Forelimb muscle (tissue), 1 donor: ENCODE measurements at regions not wholly inside any gene's neighbourhood (a gene's known extent, or its start where the extent isn't known, plus 50 kb on each side); places are given as distances from the start of the nearest gene placed in this dataset.
"Not testable (repeated sequence)": the region's sequence is repeated elsewhere in the genome, so short reads cannot be mapped to it uniquely, and the experiment has no call there.

Source experiments
- DNase-seq: peaks from one replicate; pipeline ENCODE4 v3.0.0-alpha.2; 2013; ENCODE audit warnings: low read depth

GRCh38 chr3:87581240-87581639 is 304.9 kb upstream of the POU1F1 start:
- no peak for DNase-seq

GRCh38 chr3:87576752-87577151 is 300.4 kb upstream of the POU1F1 start:
- no peak for DNase-seq

GRCh38 chr3:87575550-87575949 is 299.2 kb upstream of the POU1F1 start:
- DNase-seq, result peak; percentile 9

- DNase-seq, result no peak
Observed at GRCh38 chr3:87568331-87568730, 291.9 kb upstream of the POU1F1 start.

- no peak for DNase-seq
Observed at GRCh38 chr3:87564438-87564837, 288.1 kb upstream of the POU1F1 start.

DNA sequence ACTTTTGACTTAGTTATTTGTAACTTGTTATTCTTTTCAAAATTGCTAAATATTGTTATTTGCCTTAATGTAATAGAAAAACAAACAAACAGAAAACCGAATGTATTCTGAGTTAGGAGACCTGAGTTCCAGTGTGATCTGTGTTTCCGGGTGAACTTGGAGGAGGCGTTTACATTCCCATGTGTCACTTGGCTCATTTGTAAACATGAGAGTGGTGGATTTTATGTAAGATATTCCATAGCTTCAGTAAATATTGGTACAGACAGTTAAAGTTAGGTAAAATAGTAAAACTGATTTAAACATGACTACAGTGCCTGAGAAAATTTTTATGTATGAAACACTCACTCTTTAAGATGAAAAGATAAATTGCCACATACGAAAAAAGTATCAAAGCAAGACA is 287.3 kb upstream of the POU1F1 start:
- no peak for DNase-seq

DNA sequence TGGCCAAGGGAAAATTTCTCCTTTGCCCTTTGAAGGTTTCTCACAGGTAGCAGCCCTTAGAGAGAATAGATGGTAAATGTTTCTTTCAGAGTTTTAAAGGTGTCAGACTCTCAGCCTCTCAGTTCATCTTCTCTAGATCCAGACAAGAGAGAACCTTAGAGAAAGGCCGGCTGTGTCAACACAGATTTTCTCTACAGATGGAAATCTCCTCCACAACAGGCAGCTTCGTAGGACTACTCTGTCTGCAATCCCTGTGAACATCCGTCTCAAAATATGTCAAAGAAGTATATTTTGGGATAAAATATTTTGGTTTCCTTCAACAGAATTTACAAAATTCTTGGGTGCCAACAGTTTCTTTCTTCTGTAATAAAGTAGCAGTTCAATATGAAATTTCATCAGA is 282.1 kb upstream of the POU1F1 start:
- DNase-seq, result no peak

GRCh38 chr3:87555290-87555689 is 278.9 kb upstream of the POU1F1 start:
- DNase-seq, result no peak

GRCh38 chr3:87553058-87553457 is 276.7 kb upstream of the POU1F1 start:
- DNase-seq, result no peak

DNA sequence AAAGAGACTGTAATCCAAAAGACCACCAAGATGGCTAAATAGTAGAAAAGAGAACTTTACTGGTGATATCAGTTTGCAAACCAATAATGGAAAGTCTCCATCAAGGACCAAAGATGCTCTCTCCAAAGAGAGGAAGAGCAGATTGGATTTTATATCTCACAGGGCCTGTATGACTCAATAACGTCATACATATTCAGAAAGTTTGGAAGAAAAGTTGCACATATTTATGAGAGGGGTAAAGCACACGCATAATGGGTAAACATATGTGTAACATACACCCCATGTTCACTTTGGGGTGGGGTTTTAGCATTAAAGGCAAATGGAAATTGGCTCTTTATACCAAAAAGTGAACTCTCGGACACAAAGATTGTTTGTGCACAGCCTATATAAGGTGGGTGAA is 274.5 kb upstream of the POU1F1 start:
- no peak for DNase-seq

DNA sequence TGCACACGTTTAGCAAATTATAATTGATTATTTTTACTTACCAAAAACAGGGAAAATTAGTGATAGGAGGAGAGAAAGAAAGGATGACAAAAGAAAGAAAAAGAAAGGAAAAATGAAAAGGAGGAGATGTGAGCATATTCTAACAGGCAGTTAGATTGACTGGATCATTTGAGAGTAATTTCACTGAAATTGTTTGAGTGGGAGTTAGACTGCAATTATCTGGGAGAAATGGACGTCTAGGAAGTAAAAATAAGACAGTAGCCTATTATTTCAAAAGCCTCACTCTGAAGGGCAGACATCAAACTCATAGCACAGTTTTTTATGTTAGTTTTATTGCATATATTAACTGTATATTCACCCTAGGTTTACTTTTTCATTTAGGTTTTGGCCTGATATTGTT is 272.8 kb upstream of the POU1F1 start:
- no peak for DNase-seq

DNA sequence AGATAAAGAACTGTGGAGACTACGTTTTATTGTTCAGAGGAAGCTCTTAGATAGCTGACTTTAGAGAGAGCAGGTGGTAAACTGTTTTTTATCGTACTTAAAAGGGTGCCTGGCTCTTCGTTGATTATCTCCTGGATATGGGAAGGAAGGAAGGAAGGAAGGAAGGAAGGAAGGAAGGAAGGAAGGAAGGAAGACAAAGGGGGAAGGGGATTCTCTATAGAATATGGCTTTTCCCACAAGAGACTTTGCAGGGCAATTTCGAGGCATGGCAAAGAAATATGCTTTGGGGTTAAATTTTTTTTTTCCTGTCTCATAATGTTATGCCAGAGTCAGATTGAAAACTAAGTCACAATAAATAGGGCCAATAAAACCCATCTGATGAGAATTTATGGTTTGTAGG is 271.9 kb upstream of the POU1F1 start:
- no peak for DNase-seq

DNA sequence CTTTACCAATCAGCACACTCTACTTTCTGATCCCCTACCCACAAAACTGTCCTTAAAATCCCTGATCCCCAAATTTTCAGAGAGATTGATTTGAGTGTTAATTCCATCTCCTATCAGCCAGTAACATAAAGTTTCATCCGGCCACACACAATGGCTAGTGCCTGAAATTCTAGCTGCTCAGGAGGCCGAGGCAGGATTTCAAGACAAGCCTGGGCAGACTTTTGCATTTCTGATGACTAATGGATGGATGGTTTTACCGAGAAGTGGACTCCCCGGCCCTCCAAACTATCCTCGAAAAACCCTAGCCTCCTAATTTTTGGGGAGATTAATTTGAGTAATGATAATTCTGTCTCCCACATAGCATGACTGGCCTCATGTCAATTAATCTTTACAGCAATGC is 269.8 kb upstream of the POU1F1 start:
- no peak for DNase-seq

- DNase-seq, result not testable (repeated sequence)
Observed at GRCh38 chr3:87543408-87543807, 267.0 kb upstream of the POU1F1 start.

DNA sequence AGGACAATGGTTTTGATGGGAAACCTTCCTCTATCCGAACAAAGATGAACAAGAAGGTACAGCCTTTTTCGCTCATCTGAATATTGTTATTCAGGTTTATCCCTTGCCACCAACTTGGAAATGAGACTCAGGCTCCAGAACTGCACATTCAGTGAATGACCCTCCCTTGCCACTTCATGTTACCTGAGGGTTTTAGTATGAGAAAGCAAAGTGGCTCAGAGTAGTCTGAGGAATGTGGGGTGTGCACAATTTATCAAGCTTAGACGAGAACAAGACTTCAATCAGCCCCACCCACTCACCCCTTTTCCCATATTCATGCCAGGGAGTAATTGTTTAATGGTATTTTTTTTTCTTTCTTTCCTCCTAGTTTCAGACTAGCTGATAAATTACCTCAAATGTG is 265.3 kb upstream of the POU1F1 start:
- DNase-seq, result no peak

- not testable (repeated sequence) for DNase-seq
Observed at GRCh38 chr3:87538722-87539121, 262.3 kb upstream of the POU1F1 start.

DNA sequence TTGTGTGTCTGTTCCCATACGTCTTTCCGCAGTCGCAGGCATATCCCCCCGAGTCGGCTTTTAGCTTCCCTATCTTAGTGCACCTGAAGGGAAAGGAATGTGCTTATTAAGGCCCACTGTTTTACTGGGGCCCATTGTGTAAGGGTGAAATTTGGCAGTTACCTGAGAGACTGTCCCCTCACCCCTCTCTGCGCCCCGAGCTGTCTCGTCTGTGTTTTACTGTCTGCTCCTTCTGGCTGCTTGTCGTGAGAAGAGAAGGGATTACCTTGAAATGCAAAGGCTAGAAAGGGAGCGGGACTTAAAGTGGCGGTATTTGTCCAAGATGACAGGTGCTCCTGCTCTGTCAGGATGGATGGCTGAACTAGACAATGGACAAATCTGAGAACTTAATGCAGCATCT is 233.0 kb upstream of the POU1F1 start:
- DNase-seq, result no peak

DNA sequence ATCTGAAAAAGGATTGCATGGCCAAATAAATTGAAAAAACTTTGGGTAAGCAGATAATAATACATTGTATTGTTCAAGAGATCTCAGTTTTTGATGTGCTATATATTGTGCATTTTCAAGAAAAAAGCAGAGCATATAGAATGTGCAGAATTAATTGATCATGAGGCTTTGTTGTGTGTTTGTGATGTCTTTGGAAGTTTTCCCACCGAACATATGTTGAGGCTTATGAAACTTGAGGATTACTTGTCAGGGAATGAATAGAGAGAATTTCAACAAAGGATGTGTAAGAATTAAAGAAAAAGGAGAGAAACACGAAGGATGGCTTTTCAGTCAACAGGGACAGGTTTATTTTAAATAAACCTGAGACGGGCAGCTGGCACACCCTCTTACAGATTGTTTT is 232.5 kb upstream of the POU1F1 start:
- no peak for DNase-seq

GRCh38 chr3:87507753-87508152 is 231.4 kb upstream of the POU1F1 start:
- DNase-seq, result no peak

DNA sequence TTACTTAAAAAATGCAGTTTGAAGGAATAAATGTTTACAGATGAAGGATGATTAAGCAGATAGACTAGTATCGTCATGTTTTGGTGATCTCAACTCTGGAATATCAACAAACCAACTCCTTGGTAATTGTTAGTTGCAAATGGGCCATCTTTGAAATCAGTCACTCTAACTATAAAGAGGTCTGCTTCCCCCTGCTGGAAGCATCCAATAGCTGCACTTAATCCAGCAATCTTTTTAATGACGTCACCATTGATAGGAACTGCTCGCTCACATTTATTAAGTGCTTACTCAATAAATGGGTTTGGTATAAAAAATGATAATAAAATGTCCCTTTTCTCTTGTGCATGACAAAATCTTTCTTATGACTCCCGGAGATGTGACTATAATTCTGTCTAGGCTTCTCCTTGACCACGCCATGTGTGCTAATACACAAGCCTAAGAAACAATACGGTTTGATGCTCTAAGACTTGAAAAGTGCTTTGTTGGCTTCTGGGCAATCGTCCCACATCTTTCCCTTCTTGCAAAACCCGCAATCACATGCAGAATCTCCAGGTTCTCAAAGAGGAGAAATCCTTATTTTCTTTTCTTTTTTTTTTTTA is 227.6 kb upstream of the POU1F1 start:
- no peak for DNase-seq

GRCh38 chr3:87501076-87501475 is 224.7 kb upstream of the POU1F1 start:
- no peak for DNase-seq

- no peak for DNase-seq
Observed at GRCh38 chr3:87498358-87499080, 222.1 kb upstream of the POU1F1 start.

DNA sequence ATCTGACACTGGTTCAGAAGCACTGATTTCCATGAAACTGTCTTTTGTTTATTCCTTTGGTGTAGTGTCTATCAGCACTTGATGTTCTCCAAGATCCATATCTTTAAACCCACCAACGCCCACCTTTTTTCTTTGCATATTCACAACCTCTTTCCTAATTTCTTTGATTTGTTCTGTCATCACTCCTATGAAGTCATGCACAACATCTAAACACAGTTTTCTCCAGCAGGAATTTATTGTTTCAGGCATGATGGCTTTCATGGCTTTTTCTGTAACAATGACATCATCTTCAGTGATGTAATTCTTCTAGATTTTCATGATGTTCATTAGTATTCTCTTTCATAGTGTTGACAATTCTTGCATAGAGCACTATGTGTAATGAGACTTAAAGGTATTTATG is 219.6 kb upstream of the POU1F1 start:
- no peak for DNase-seq

DNA sequence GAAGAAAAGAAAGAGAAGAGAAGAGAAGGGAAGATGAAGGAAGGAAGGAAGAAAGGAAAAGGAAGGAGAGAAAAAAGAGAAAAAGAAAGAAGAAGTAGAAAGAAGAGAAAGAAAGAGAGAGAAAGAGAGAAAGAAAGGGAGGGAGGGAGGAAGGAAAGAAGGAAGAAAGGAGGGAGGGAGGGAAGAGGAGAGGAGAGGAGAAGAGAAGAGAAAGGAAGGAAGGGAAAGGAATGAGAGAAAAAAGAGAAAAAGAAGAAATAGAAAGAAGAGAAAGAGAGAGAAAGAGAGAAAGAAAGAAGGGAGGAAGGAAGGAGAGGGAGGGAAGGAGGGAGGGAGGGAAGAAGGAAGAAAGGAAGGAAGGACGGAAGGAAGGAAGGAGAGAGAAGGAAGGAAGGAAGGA is 217.9 kb upstream of the POU1F1 start:
- no peak for DNase-seq
